ENCODE measurements at regions not wholly inside any gene's neighbourhood (a gene's known extent, or its start where the extent isn't known, plus 50 kb on each side); places are given as distances from the start of the nearest gene placed in this dataset.

DNA sequence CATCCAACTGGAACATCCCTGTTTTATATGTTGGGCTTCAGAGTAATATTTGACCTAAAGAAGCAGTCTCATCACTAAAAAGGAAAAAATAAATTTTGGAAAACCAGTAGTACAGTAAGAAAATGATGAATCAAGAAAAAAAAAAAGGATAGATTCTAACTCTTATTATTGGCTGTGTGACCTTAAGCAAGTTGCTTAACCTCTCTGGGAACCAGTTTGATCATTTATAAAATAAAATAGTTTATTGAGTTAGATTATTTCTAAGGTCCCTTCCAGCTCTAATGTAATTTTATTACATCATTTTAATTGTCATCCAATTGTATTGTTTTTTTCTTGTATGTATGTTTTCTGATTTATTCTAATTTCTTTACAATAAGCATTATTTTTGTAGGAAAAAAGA, 127.0 kb downstream of the PRELID2 start:
- Mint-ChIP-seq H3K27ac (no peak overlapping the region), H3K9me3 (no peaks in the 10 kb centered on the region), H3K4me3 (no peak overlapping the region), H3K36me3 (no peaks in the 10 kb centered on the region), H3K4me1 (no peaks in the 10 kb centered on the region), H3K27me3 (peaks cover 2% of the 10 kb centered on the region)

DNA sequence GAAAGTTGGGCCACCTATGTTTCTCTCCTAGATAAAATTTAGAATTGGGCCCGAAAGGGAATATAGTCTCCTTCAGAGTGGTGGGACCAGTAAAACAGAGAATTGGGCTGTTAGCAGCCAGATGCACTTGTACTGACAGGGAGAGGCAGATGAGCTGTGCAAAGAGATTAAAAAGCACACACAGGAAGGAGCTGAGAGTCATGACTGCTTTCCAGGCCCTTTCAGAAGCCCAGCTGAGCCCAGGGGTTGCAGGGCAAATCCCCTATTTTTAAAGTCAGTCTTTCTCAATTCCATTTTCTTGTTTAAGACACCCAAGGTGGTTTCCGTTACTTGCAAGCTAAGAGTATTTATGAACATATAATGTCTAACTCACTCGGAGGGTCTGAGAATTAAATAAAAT, 130.4 kb downstream of the PRELID2 start:
- Mint-ChIP-seq H3K36me3 (no peaks in the 10 kb centered on the region), H3K4me3 (no peak overlapping the region), H3K4me1 (no peaks in the 10 kb centered on the region), H3K27me3 (no peaks in the 10 kb centered on the region), H3K9me3 (no peaks in the 10 kb centered on the region), H3K27ac (no peak overlapping the region)

DNA sequence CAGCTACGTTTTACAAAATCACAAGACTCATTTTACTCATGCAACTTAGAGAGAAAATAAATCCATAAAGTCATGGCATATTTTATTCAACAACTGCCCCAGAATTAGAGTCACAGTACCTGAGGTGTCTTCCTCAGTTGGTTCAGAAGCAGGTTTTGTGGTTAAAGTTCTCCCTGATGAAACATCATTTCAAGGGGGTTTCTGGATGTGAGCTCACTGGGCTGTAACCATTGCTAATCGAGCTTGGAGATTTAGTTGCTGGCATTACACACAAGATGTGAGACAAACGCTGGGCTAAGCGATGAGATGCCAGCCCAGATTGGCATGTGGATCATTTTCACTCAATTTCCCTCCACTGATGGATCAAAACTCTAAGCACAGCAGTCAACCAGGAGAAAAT, 131.3 kb downstream of the PRELID2 start:
- no peak overlapping the region for H3K4me3 Mint-ChIP-seq
- H3K36me3 Mint-ChIP-seq, result no peaks in the 10 kb centered on the region
- no peak overlapping the region for H3K27ac Mint-ChIP-seq
- H3K9me3 Mint-ChIP-seq, result no peaks in the 10 kb centered on the region
- H3K27me3 Mint-ChIP-seq, result no peaks in the 10 kb centered on the region
- no peaks in the 10 kb centered on the region for H3K4me1 Mint-ChIP-seq

DNA sequence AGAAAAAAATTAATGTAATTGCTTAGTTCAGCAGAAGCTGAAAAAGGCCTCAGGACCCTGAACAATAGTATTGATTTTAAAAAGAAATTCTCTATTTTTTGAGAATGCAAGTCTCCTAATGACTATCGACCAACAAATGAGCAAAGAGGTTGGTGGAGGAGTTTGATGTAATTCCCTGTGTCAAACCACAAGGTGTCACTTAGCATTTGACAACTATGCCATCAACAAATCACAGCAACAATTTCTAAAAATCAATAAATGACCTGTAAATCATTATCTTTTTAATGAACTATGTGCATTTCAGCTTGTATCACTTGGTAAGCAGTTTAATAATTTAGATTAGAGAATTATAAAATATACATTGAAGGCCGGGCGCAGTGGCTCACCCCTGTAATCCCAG, 133.7 kb downstream of the PRELID2 start:
- Mint-ChIP-seq H3K27me3 (no peaks in the 10 kb centered on the region), H3K27ac (no peak overlapping the region), H3K4me3 (no peak overlapping the region), H3K9me3 (no peaks in the 10 kb centered on the region), H3K36me3 (no peaks in the 10 kb centered on the region), H3K4me1 (no peaks in the 10 kb centered on the region)

DNA sequence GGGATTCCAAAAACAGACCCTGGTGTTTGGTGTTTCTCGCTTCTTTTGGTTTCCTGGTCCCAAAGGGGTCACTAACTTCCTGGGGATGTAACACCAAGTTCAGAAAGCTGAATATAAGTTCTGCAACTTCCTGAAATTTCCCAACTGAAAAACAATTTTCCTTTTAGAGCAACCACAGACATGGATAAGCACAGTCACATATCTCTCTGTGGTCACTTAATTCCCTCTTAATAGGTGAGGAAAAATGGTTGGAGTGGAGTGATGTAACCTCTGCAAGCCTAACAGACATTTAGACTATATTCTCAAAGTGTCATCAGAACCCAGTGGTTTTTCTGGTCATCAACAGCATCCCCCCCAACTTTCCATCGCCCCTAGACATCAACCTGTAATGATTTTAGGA, 135.3 kb downstream of the PRELID2 start:
- H3K4me1 Mint-ChIP-seq, result no peaks in the 10 kb centered on the region
- no peaks in the 10 kb centered on the region for H3K36me3 Mint-ChIP-seq
- no peaks in the 10 kb centered on the region for H3K9me3 Mint-ChIP-seq
- no peak overlapping the region for H3K4me3 Mint-ChIP-seq
- H3K27me3 Mint-ChIP-seq, result no peaks in the 10 kb centered on the region
- H3K27ac Mint-ChIP-seq, result no peak overlapping the region

DNA sequence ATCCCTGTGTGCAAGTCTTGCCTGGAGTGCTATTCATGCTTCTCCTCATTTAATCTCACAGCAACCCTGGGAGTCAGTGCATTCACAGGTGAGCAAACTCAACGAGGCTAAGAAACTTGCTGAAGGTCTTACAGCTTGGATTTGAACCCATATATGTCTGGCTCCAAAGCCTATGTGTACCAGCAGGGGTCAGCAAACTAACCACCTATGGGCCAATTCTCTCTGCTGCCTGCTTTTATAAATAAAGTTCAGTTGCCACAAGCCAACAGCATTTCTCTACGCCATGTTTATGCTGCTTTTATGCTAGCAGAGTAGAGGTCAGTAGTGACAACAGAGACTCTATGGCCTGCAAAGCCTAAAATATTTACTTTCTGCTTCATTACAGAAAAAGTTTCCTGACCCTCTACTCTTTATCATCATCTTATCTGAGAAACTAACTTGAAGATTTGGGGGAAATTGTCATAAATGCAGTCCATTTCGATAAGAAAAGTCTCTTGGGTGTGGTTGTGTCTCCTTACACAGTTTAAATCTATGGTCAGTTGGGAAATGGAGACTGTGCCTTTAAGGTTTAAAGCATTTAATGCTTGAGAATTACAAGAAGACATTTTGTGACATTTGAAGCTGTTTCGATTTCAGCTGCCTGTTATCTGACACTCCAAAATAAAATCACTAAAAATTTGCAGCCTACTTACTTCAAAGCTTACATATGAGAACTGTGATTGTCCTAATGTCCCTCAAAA, 137.7 kb downstream of the PRELID2 start:
- H3K9me3 Mint-ChIP-seq, result no peaks in the 10 kb centered on the region
- H3K4me3 Mint-ChIP-seq, result no peak overlapping the region
- H3K4me1 Mint-ChIP-seq, result no peaks in the 10 kb centered on the region
- no peaks in the 10 kb centered on the region for H3K36me3 Mint-ChIP-seq
- H3K27me3 Mint-ChIP-seq, result no peaks in the 10 kb centered on the region
- H3K27ac Mint-ChIP-seq, result no peak overlapping the region

DNA sequence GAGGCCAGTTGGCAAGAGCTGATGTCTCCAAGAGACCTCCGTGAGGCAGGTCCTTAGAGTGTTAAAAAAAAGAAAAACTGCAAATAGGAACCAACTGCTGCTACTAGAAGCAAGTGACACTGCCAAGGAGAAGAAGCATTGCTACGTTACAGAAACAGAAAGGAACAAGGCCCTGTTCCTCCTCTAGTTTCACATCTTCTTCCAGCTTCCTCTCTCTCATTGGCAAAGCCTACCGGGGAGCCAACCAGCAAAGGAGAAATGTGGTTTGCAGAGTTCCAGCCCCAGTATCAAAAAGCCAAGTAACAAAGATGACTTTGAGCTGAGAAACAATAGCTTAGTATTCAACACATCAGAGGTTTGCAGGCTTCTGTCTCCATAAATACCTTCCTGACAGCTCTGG, 145.9 kb downstream of the PRELID2 start:
- Mint-ChIP-seq H3K27me3 (no peaks in the 10 kb centered on the region), H3K4me3 (no peak overlapping the region), H3K36me3 (no peaks in the 10 kb centered on the region), H3K27ac (no peak overlapping the region), H3K4me1 (no peaks in the 10 kb centered on the region), H3K9me3 (no peaks in the 10 kb centered on the region)

DNA sequence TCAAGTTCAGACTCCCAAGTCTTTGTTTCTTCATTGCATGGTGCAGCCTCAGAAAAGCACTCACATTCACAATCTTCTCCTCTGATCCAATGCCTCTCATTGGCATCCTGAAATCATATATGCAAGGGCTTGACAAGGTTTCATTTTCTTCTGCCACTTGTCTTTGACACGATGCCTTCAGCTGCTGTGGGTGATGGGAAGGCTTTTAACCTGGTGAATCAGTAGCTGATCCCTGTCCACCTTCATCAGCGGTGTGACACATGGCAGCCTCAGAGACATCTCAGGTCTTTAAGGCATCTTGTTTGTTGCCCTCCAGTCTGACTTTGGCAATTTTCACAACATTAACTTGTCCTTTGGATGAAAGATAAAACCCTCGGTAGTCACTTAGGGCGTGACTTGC, 147.2 kb downstream of the PRELID2 start:
- Mint-ChIP-seq H3K27me3 (no peaks in the 10 kb centered on the region), H3K4me1 (no peaks in the 10 kb centered on the region), H3K4me3 (no peak overlapping the region), H3K27ac (no peak overlapping the region), H3K36me3 (no peaks in the 10 kb centered on the region), H3K9me3 (no peaks in the 10 kb centered on the region)

DNA sequence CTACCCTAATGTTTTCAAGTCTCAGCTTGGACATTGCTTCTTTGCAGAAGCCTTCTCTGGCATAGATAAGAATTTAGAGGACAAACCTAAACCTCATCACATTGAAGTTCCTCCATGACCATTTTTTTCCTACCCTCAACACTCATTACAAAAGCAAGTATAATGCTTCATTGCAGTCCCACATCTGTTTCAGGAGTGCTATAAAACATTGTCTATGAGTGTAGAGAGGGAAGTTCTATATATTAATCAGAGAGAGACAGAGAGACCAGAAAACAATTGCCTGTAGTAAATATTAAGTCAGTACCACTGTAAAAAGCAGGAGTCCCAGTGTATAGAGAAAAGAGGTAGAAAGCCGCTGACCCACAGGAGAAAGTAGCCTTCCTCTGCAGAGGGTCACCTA, 149.7 kb downstream of the PRELID2 start:
- Mint-ChIP-seq H3K9me3 (no peaks in the 10 kb centered on the region), H3K27ac (no peak overlapping the region), H3K36me3 (no peaks in the 10 kb centered on the region), H3K4me3 (no peak overlapping the region), H3K4me1 (no peaks in the 10 kb centered on the region), H3K27me3 (no peaks in the 10 kb centered on the region)

DNA sequence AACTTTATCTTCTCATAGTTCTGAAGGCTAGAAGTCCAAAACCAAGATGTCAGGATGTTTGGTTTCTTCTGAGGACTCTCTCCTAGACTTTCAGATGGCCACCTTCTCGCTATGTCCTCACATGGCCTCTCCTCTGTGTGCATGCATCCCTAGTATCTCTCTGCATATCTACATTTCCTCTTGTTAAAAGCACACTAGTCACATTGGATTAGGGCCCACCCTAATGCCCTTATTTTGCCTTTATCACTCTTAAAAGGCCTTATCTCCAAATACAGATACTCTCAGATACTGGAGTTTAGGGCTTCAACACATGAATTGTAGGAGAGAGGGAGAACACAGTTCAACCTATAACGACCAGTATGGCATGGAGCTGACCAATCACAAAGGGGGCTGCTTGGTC, 151.7 kb downstream of the PRELID2 start:
- no peaks in the 10 kb centered on the region for H3K9me3 Mint-ChIP-seq
- H3K4me1 Mint-ChIP-seq, result no peaks in the 10 kb centered on the region
- H3K27me3 Mint-ChIP-seq, result no peaks in the 10 kb centered on the region
- no peaks in the 10 kb centered on the region for H3K36me3 Mint-ChIP-seq
- H3K4me3 Mint-ChIP-seq, result no peak overlapping the region
- no peak overlapping the region for H3K27ac Mint-ChIP-seq

DNA sequence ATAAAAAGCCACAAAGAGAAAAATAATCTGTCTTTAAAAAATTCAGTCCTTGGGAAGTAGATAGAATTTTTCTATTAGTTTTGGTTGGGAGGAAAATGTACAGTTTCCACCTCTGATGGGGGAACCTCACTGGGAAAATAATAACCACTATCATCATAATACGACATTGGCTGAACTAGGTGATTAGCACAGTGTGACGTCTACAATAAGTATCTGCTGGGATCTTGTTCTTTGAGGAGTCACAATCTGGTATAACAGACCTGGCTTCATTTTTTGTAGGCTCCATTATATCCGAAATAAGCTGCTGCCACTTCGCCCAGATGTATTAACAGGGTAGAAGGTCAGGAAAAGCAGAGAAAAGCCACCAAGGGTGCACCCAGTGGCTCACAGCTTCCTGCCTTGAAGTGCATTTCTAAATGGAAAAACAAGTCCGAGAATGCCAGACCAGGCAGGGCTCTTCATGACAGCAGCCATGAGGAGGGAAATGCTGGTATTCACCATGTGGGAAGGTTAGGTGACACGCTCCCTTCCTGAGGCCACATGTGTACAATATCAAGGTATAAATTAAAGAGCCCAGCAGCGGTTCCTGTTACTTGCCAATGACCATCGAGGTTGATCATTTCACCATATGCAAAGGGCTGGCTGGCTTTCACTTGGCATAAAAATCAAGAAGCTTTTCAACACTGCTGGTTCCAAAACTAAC, 152.8 kb downstream of the PRELID2 start:
- Mint-ChIP-seq H3K4me3 (no peak overlapping the region), H3K36me3 (no peaks in the 10 kb centered on the region), H3K27me3 (no peaks in the 10 kb centered on the region), H3K9me3 (no peaks in the 10 kb centered on the region), H3K27ac (no peak overlapping the region), H3K4me1 (no peaks in the 10 kb centered on the region)

DNA sequence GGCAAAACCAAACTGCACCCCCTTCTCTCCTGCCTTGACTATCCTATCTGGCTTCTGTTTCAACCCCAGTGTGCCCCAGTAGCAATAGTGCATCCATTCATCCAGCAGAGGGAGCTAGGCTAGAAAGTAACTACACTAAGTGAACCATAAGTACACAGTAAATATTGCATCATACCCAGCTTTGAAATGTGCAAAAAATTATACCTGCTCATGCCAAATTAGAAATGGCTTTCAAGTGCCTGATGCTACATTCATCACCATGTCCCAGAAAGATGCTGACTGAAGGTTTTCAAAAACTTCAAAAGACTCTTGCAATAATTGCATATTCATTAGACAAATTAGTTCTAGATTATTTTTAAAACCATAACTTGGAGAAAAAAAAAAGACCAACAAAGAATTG, 153.5 kb downstream of the PRELID2 start:
- Mint-ChIP-seq H3K9me3 (no peaks in the 10 kb centered on the region), H3K27me3 (no peaks in the 10 kb centered on the region), H3K27ac (no peak overlapping the region), H3K4me3 (no peak overlapping the region), H3K4me1 (no peaks in the 10 kb centered on the region), H3K36me3 (no peaks in the 10 kb centered on the region)

DNA sequence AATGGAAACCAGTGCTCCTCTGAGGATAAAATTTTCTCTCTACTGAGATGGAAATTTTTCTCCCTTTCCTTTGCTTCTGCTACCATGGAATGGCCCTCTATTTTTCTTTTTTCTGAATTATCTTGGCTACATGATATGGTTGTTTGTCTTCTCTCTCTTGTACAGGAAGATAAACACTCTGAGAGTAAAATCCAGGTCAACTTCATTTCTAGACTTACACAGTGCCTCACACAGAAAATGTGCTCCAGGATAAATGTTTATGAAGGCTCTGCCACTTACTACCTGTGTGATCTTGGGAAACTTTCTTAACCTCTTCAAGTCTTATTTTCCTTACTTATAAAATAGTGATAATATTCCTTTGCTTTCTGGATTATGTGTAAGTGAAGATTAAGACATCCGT, 153.9 kb downstream of the PRELID2 start:
- Mint-ChIP-seq H3K27ac (no peak overlapping the region), H3K4me3 (no peak overlapping the region), H3K4me1 (no peaks in the 10 kb centered on the region), H3K9me3 (no peaks in the 10 kb centered on the region), H3K27me3 (no peaks in the 10 kb centered on the region), H3K36me3 (no peaks in the 10 kb centered on the region)

DNA sequence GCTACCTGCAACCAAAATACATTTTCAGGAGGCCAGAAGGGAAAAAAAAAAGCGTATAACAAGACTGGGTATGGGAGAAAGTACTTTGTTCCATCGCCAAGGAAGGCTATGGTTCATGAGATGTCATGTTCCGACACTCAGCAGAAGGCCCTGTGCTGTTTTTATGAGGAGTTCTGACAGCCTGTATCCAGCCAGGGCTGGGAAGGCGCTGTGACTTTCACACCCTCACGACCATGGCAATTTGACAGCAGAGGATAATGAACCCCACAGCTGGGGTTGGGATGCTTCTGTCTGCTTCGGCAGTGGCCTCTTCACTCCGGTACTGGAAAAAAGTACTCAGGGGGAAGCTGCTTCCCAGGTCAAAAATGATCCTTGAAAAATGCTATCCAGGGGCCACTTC, 154.4 kb downstream of the PRELID2 start:
- Mint-ChIP-seq H3K9me3 (no peaks in the 10 kb centered on the region), H3K36me3 (no peaks in the 10 kb centered on the region), H3K4me1 (no peaks in the 10 kb centered on the region), H3K4me3 (no peak overlapping the region), H3K27me3 (no peaks in the 10 kb centered on the region), H3K27ac (no peak overlapping the region)

DNA sequence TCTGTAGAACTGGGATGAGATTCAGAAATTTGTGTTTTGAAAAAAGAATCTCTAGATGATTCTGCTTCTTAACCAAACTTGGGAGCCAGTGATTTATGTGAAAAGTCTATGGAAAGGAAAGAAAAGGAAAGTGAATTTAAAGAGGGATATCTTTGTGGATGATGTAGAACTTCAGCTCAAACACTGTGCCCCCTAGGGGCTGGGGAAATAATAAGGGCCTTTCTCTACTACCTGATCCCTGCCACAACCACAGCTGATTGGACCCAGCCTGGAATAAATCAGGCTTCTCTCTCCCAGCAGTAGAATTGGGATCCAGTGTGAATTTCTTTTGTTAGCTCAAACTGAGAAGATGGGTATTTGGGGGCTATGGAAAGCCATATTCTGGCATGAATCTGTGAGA, 155.0 kb downstream of the PRELID2 start:
- Mint-ChIP-seq H3K4me1 (no peaks in the 10 kb centered on the region), H3K4me3 (no peak overlapping the region), H3K27ac (no peak overlapping the region), H3K9me3 (no peaks in the 10 kb centered on the region), H3K36me3 (no peaks in the 10 kb centered on the region), H3K27me3 (no peaks in the 10 kb centered on the region)

DNA sequence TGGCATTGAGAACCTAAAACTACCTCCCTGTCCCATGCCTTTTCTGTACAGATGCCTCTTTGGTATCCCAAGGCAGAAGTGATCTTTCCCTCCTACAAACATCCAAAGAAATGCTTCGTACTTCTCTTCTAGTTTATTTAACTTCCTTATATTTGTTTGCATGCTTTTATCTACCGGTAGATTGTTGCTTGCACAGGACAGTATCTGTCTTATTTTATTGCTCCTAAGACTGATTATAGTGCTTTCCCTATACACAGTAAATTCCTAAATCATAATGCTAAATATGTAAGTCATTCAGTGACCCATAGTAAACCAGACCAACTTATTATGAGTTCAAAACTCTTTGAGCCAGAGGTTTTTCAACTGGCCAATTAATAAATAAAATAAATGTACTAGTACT, 156.9 kb downstream of the PRELID2 start:
- Mint-ChIP-seq H3K4me1 (no peaks in the 10 kb centered on the region), H3K9me3 (no peaks in the 10 kb centered on the region), H3K4me3 (no peak overlapping the region), H3K27ac (no peak overlapping the region), H3K36me3 (no peaks in the 10 kb centered on the region), H3K27me3 (peaks cover 1% of the 10 kb centered on the region)

DNA sequence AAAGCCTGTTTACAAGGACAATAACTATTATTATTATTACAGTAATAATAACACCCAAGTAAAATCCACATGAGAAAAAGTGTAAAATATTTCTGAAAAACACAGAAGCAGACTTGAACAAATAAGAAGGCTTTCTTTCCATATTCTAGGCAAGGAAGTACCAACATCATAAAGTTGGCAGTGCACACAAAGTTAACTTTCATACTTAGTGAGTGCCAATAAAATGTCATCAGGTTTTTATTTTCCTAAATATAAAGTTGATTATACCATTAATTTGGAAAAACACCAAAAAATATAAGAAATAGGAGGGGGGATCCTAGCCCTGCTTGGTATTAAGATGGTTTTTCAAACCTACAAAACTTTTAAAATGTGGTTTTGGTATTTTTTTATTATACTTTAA, 161.4 kb downstream of the PRELID2 start:
- Mint-ChIP-seq H3K27ac (no peak overlapping the region), H3K9me3 (no peaks in the 10 kb centered on the region), H3K27me3 (peaks cover 3% of the 10 kb centered on the region), H3K36me3 (no peaks in the 10 kb centered on the region), H3K4me3 (no peak overlapping the region), H3K4me1 (no peaks in the 10 kb centered on the region)
